HepG2 (cell line): ENCODE measurements at regions not wholly inside any gene's neighbourhood (a gene's known extent, or its start where the extent isn't known, plus 50 kb on each side); places are given as distances from the start of the nearest gene placed in this dataset.

Source experiments
- ASH2L ChIP-seq: fragments of 300-600, 200-600 bp; sonication (generic); IDR thresholded peaks from 2 replicates; pipeline ENCODE4 v1.7.0; 2017; ENCODE audit warnings: low read depth, mild to moderate bottlenecking, moderate library complexity, mixed read lengths, low read length; ENCODE audit not compliant: insufficient read length
- CTCF ChIP-seq: sonication (generic); formaldehyde crosslinking; IDR thresholded peaks from 2 replicates; pipeline ENCODE4 v1.5.0; 2020; ENCODE audit warnings: mild to moderate bottlenecking, missing genetic modification reagents, moderate library complexity
- ERF ChIP-seq: IDR thresholded peaks from 2 replicates; pipeline ENCODE4 v1.6.1; 2018; ENCODE audit warnings: missing biosample characterization, missing genetic modification reagents
- FOXA3 ChIP-seq: IDR thresholded peaks from 2 replicates; pipeline ENCODE4 v1.6.1; 2016; ENCODE audit warnings: missing genetic modification reagents, missing compliant biosample characterization
- MYNN ChIP-seq: sonication (generic); formaldehyde crosslinking; IDR thresholded peaks from 2 replicates; pipeline ENCODE4 v1.4.0; 2020; ENCODE audit warnings: mild to moderate bottlenecking, low read depth, missing genetic modification reagents
- NR2C2 ChIP-seq: sonication (generic); formaldehyde crosslinking; IDR thresholded peaks from 2 replicates; pipeline ENCODE4 v1.4.0; 2020; ENCODE audit warnings: missing genetic modification reagents, mild to moderate bottlenecking, moderate library complexity, borderline replicate concordance
- PHF8 ChIP-seq: sonication (generic); formaldehyde crosslinking; IDR thresholded peaks from 2 replicates; pipeline ENCODE4 v1.5.0; 2020; ENCODE audit warnings: missing genetic modification reagents
- SAFB2 ChIP-seq: sonication (generic); formaldehyde crosslinking; IDR thresholded peaks from 2 replicates; pipeline ENCODE4 v1.5.1; 2020; ENCODE audit warnings: missing genetic modification reagents, low read depth, mild to moderate bottlenecking, borderline replicate concordance
- SMARCE1 ChIP-seq: fragments of 450-650 bp; IDR thresholded peaks from 2 replicates; pipeline ENCODE4 v1.6.1; 2017; ENCODE audit warnings: borderline replicate concordance
- ZNF589 ChIP-seq: sonication (generic); formaldehyde crosslinking; conservative IDR thresholded peaks from 2 replicates; pipeline ENCODE4 v1.8.0; 2022; ENCODE audit warnings: mild to moderate bottlenecking, moderate library complexity, missing genetic modification reagents
- TF ChIP-seq, protein P1 (sequence below): sonication (generic); formaldehyde crosslinking; conservative IDR thresholded peaks from 2 replicates; pipeline ENCODE4 v1.8.1; 2023; ENCODE audit warnings: missing genetic modification reagents
- TF ChIP-seq, protein P2 (sequence below): sonication (generic); formaldehyde crosslinking; IDR thresholded peaks from 2 replicates; pipeline ENCODE4 v1.4.0; 2020; ENCODE audit warnings: missing genetic modification reagents, borderline replicate concordance

DNA sequence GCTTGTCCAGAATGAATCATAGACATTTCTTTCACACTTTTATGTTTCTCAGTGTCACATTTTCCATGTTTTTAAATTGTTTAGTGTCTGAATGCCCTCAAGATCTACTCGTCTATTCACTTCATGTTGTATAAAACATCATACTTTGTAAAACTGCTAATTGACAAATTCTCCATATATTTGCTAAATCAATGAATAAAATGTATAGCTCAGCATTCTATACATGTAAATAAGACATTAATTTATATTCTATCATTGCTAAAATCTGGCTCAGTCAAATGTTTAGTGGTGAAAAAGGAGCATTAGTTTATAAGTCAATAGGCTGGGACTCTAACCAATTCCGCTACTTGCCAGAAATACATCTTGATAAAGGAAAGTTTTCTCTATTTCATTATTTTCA is 379.6 kb downstream of the NAF1 start:
- no peak for TF ChIP-seq MYNN (CRISPR knock-in tag)
- TF ChIP-seq, protein P1, sequence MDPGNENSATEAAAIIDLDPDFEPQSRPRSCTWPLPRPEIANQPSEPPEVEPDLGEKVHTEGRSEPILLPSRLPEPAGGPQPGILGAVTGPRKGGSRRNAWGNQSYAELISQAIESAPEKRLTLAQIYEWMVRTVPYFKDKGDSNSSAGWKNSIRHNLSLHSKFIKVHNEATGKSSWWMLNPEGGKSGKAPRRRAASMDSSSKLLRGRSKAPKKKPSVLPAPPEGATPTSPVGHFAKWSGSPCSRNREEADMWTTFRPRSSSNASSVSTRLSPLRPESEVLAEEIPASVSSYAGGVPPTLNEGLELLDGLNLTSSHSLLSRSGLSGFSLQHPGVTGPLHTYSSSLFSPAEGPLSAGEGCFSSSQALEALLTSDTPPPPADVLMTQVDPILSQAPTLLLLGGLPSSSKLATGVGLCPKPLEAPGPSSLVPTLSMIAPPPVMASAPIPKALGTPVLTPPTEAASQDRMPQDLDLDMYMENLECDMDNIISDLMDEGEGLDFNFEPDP (CRISPR knock-in tag) = no peak
- TF ChIP-seq CTCF (CRISPR knock-in tag) = no peak
- no peak for TF ChIP-seq PHF8
- TF ChIP-seq, protein P2, sequence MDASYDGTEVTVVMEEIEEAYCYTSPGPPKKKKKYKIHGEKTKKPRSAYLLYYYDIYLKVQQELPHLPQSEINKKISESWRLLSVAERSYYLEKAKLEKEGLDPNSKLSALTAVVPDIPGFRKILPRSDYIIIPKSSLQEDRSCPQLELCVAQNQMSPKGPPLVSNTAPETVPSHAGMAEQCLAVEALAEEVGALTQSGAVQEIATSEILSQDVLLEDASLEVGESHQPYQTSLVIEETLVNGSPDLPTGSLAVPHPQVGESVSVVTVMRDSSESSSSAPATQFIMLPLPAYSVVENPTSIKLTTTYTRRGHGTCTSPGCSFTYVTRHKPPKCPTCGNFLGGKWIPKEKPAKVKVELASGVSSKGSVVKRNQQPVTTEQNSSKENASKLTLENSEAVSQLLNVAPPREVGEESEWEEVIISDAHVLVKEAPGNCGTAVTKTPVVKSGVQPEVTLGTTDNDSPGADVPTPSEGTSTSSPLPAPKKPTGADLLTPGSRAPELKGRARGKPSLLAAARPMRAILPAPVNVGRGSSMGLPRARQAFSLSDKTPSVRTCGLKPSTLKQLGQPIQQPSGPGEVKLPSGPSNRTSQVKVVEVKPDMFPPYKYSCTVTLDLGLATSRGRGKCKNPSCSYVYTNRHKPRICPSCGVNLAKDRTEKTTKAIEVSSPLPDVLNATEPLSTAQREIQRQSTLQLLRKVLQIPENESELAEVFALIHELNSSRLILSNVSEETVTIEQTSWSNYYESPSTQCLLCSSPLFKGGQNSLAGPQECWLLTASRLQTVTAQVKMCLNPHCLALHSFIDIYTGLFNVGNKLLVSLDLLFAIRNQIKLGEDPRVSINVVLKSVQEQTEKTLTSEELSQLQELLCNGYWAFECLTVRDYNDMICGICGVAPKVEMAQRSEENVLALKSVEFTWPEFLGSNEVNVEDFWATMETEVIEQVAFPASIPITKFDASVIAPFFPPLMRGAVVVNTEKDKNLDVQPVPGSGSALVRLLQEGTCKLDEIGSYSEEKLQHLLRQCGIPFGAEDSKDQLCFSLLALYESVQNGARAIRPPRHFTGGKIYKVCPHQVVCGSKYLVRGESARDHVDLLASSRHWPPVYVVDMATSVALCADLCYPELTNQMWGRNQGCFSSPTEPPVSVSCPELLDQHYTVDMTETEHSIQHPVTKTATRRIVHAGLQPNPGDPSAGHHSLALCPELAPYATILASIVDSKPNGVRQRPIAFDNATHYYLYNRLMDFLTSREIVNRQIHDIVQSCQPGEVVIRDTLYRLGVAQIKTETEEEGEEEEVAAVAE (CRISPR knock-in tag) = no peak
- no peak for TF ChIP-seq ASH2L
- TF ChIP-seq SAFB2 (CRISPR knock-in tag) = no peak
- no peak for TF ChIP-seq ZNF589 (CRISPR knock-in tag)
- no peak for TF ChIP-seq NR2C2
- TF ChIP-seq FOXA3 (CRISPR knock-in tag) = no peak
- no peak for TF ChIP-seq ERF (CRISPR knock-in tag)
- TF ChIP-seq SMARCE1 = no peak
